ENCODE measurements at regions not wholly inside any gene's neighbourhood (a gene's known extent, or its start where the extent isn't known, plus 50 kb on each side); places are given as distances from the start of the nearest gene placed in this dataset.

DNA sequence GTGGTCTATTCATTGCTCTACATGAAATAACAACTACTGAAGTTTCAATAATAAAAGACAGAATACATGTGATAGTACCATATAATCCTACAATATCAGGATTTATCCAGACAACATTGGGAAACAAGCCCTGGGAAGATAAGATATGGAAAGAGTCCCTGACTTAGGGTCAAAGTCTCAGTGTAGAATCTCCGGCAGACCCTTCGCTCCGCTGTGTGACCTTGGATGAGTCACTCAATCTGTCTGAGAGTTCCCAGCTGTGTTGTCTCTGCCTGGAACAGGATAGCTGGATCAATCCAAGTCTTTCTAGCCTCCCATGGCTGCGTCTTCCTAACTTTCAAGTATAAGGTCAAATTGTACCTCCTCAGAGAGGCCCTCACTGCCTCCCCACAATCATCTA lies 335.9 kb downstream of the TMEM114 start:
- no peak for TF ChIP-seq CTCF (IDR thresholded peaks at IDR 0.05; ENCODE audit: poor library complexity)
- TF ChIP-seq EZH2 (IDR thresholded peaks at IDR 0.05; ENCODE audit: borderline replicate concordance) = no peak
